Raji (cell line): ENCODE measurements at regions not wholly inside any gene's neighbourhood (a gene's known extent, or its start where the extent isn't known, plus 50 kb on each side); places are given as distances from the start of the nearest gene placed in this dataset.

Experiments used
- POLR2A ChIP-seq: IDR thresholded peaks from 2 replicates; pipeline ENCODE4 v1.6.1; 2011; ENCODE audit warnings: low read depth, low read length, control low read depth; ENCODE audit not compliant: insufficient read depth

- no peak for TF ChIP-seq POLR2A
These were observed 422.5 kb downstream of the CMPK2 start for GRCh38 chr2:6443061-6443823.

DNA sequence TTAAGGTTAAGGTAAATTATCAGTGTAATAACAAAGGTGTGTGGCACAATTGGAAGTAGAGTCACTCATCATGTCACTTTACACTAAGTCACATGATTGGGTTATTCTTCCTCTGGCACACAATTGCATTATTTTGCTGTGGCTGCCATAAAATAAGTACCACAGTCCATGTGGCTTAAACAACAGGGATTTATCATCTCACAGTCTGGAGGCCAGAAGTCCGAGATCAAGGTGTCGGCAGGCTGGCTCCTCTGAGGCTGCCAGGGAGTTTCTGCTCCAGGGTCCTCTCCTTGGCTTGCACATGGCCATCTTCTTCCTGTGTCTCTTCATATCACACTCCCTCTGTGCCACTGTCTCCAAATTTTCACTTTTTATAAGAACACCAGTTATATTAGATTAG, 421.2 kb downstream of the CMPK2 start:
- no peak for TF ChIP-seq POLR2A

DNA sequence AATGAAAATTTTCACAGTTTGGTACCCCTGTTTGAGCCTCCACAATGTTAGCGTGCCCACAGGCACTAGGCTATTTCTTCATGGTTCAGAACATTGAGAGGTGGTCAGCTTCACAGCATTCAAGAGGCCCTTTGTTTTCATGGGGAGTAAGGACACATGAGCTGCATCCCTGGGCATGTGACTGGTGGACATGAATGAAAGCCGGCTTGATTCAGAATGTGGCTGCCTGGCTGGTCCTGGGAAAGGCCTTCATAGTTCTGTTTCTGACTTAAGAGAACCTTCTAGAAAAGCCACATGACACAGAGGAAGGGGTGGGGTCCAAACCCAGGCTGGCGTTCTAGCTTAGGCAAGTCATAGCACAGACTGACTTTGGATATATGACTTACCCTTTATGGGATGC, 420.6 kb downstream of the CMPK2 start:
- no peak for TF ChIP-seq POLR2A

GRCh38 chr2:6446938-6447608, 418.6 kb downstream of the CMPK2 start:
- no peak for TF ChIP-seq POLR2A

- no peak for TF ChIP-seq POLR2A
These were observed 416.8 kb downstream of the CMPK2 start for GRCh38 chr2:6448893-6449292.

DNA sequence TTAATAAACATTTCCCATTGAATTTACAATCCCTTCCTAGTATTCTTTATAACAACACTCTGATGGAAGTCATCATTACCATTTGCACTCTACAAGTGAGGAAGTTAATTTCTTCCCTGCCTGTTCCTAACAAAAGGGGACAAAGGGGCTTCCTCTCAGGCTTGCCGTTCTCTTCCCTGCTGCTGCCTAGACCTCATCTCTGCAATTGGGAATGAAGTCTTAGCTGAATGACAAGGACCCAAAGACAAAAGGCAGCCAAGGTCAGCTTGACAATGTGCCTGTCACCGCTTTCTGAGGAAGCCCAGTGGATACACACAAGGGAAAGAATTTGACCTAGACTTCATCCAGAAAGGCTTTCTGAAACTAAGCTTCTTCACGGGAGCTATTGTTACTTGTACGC, 416.4 kb downstream of the CMPK2 start:
- no peak for TF ChIP-seq POLR2A

GRCh38 chr2:6452702-6453481, 412.8 kb downstream of the CMPK2 start:
- no peak for TF ChIP-seq POLR2A

- no peak for TF ChIP-seq POLR2A
These were observed 411.3 kb downstream of the CMPK2 start for GRCh38 chr2:6454286-6454990.

GRCh38 chr2:6459138-6459537, 406.6 kb downstream of the CMPK2 start:
- no peak for TF ChIP-seq POLR2A

GRCh38 chr2:6470518-6470917, 395.2 kb downstream of the CMPK2 start:
- no peak for TF ChIP-seq POLR2A

DNA sequence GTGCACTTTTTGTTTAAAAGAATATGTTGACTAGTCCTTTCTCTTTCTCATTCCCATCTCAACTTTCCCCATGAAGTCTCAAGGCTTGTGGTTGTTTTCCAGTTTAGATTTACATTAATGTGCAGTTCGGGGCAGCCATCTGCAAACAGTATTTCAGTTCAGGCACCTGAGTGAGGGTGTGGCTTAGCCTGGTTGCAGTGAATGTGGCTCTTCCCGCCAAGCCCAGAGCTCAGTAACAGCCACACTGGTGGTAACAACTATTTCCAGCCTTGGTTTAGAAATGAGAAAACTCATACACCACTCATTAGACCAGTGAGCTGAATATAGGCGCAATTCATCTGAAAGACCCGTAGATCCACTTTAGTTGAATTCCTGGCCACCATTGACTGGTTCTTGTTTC, 394.3 kb downstream of the CMPK2 start:
- TF ChIP-seq POLR2A: no peak

- TF ChIP-seq POLR2A: no peak
These were observed 391.3 kb downstream of the CMPK2 start for GRCh38 chr2:6474161-6475140.

DNA sequence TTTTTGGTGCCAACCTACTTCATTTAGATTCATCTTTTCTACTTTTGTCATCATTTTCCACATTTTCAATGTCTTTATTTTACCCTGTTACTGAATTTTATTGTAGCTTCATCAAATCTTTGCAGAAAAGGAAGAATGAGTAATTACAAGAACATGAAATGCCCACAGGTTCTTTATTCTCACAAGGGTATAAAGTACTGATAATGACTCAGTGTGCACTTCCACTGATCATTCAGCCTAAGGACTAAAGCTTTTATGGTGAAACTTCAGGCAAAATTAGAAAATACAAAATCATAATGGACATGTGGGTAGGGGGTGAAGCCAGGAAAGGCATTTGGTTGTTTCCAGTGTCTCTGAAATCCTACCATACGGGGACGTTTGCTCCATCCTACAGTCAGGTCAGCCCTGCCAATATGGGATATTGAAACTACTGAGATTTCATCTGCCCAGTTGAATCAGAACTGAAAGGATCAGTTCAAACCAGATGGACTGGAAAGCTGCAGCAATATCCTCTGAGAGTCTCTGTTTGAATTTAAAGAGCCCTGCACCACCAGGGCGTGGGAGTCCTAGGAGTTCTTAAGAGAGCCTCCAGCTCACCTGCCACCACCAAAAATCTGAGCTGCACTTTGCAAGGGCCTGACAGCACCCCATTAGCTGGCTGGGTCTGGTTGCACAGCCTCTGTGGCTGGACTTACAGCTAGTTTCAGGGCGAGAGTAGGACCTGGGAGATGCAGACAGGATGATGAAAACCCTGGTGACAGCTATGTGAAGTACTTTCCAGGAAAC, 390.4 kb downstream of the CMPK2 start:
- TF ChIP-seq POLR2A: no peak
